ENCODE measurements at regions not wholly inside any gene's neighbourhood (a gene's known extent, or its start where the extent isn't known, plus 50 kb on each side); places are given as distances from the start of the nearest gene placed in this dataset.

- TF ChIP-seq REST (tag by site-specific recombination; IDR thresholded peaks at IDR 0.05), result no peak
- TF ChIP-seq ZNF146 (tag by site-specific recombination; IDR thresholded peaks at IDR 0.05), result no peak
- TF ChIP-seq KLF16 (tag by site-specific recombination; IDR thresholded peaks at IDR 0.05), result no peak
- no peak for TF ChIP-seq CTCF (tag by site-specific recombination; IDR thresholded peaks at IDR 0.05)
- TF ChIP-seq KLF8 (tag by site-specific recombination; IDR thresholded peaks at IDR 0.05), result no peak
- no peak for TF ChIP-seq ZBTB49 (tag by site-specific recombination; IDR thresholded peaks at IDR 0.05; ENCODE audit: low read depth)
- TF ChIP-seq ZNF24 (tag by site-specific recombination; IDR thresholded peaks at IDR 0.05), result no peak
- no peak for TF ChIP-seq ZNF133 (tag by site-specific recombination; IDR thresholded peaks at IDR 0.05)
- TF ChIP-seq PATZ1 (tag by site-specific recombination; IDR thresholded peaks at IDR 0.05), result no peak
Observed at GRCh38 chr6:167689751-167690150, 137.0 kb upstream of the AFDN start.
